ENCODE measurements at regions not wholly inside any gene's neighbourhood (a gene's known extent, or its start where the extent isn't known, plus 50 kb on each side); places are given as distances from the start of the nearest gene placed in this dataset.

DNA sequence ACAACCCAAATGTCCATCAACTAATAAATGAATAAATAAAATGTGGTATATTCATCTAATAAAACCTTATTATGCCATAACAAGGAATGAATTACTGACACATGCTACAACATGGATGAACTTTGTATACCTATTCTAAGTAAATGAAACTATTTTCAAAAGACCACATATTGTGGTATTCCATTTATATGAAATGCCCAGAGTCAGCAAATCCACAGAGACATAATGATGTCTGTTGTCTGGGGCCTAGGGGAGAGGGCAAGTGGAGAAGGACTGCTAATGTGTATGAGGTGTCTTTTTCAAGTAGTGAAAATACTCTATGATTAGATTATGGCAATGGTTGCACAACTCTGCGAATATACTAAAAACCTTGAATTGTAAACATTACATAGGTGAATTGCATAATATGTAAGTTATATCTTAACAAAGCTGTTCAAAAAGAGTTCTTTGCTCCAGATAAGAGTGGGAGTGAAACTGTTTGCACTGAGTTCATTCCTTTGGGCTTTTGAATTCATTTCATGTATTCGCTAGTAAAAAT lies 464.2 kb downstream of the NUF2 start:
- DNase-seq (ENCODE audit: low read depth in 4 of 4, low spot score in 3 of 4) = no peak

DNA sequence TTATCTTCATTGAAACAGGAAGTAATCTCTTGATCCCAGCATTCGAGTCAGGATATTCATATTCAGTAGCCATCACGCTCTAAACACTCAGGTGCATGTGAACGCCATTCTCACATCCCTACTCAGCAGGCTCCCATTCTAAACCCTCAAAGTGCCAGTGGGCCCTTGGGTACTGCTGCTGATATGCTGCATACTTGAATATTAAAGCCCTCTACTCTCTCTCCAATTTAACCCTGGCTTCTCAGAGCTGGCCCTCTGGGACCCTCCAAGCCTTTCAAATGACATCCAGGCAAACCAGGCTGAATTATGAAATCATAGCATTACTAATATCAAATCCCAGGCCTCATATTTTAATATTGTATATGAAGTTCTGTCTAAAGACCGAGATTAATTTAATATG lies 468.2 kb downstream of the NUF2 start:
- no peak for DNase-seq (ENCODE audit: low read depth in 4 of 4, low spot score in 3 of 4)

DNA sequence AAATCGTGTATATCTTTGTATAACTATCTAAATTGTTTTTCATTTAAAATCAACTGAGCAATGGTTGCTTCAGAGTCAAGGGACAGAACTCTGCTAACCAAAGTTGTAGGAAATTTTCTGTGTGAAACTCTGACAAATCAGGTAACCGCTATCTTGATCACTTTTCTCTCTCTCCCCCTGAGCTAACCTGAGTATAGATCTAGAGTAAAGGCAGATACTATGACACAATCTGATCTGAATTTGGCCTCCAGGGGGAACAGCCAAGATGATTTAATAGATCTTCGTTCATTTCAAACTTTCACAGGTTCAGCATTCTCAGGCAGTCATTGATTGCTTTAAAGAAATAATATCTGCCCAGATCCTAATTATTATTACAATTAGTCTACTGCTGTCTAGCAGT lies 472.8 kb downstream of the NUF2 start:
- no peak for DNase-seq (ENCODE audit: low read depth in 4 of 4, low spot score in 3 of 4)

DNA sequence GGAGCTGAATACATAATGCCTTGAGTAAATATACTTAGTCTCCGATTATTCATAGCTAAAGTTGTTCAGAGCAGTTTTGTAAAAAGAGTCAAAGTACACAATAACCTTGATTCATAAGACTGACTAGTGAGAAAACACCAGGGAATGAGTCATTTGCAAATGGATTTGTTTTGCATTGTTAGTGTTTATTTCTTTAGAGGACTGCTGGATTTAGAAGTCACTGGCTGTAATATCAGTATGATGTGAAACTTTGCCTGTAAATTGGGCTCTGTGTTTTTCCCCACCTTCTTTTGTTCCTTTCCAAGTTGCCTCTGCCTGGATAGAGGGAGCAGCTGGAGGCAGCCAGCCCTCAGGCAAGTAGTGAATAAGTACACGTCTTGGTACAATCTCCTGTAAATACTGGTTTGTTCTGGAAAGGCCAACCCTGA lies 474.7 kb downstream of the NUF2 start:
- DNase-seq (ENCODE audit: low read depth in 4 of 4, low spot score in 3 of 4) = no peak

DNA sequence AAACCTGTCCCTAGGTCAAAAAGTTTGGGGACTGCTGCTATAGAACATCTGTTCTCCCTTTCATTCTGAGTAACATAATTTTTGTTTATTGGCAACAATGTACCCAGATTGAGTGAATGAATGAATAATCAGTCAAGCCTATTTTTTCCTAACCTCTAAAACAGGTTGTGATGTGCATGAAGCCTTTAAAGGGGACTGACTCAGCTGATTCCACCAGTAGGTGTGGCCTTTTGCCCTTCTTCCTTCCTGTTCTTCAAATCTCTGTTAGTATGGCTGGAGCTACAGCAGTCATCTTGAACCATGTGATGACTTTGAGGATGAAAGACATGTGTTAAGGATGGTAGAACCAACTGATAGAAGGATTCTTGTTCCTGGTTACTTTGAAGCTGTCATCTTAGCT lies 476.1 kb downstream of the NUF2 start:
- no peak for DNase-seq (ENCODE audit: low read depth in 4 of 4, low spot score in 3 of 4)

DNA sequence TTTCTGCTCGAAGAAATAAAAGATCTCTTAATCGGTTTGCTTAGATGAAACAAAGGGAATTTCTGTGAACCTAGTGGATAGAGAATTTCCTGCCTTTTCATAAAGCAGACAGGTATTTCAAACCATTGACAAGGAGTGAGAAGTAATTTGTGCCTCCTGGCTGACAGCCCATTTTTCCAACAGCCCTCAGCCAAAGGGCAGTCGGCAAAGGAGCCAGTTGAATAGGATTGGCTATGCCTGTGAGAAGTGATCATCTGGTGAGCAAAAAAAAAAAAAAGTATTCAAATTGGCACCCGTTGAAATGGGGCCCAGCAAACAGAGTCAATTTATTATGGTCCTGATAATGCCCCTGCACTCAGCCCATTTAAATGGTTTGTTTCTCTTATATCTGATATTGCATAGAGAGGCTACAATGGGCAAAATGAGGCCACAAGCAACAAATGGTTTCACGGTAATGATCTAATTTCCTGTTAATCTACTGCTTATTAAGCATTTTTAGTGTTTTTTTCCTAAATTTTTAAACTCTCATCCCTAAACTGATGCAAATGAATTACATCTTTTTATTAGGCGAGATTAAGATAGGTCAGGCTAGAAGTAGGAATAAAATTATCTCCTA lies 477.5 kb downstream of the NUF2 start:
- no peak for DNase-seq (ENCODE audit: low read depth in 4 of 4, low spot score in 3 of 4)

DNA sequence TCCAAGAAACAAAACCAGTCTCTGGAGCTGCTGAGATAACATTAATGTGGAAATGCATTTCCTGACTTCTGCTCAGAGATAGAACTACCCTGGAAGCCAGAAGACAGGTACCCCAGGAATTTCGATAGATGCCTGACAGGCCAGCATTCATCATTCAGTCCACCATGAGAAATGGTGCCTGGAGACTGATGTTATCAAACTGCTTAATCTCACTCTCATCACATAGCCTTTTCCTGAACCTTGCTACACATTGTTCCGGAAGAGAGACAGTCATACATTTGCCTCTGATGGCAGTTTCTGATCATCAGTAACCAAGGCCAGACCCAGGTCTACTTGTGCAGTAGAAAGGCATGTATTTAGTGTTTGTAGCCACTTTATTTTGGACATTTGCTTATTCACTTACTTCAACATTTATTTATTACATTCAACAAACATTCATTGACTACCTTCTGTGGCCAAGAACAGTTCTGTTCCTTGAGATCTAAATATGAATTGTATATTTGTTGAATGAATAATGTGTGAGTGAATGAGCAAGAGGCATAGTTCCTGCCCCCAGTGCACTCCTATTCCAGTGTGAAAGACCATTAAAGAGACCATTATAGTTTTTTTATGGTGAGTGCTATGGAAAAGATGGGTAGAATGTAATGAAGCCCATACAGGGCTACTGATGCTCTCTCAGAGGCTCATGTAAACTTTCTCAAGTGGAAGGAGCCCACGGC lies 485.7 kb downstream of the NUF2 start:
- DNase-seq (ENCODE audit: low read depth in 4 of 4, low spot score in 3 of 4) = no peak

DNA sequence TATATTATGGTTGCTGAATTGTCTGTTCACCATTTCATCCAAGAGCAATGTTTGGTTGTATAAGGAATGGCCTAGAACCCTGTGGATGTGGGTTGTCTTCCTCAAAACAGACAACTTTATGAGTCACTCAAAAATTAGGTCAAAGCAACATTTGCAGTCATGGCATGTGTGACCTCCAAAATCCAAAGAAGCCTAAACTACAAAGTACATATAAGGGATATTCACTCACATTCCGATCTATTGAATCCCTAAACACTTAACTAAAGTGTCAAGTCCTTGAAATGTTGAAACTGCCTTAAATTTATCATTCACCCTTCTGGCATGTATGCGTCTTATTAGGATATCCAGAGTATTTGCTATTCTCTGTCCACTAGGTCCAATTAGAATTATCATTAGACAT lies 491.5 kb downstream of the NUF2 start:
- no peak for DNase-seq (ENCODE audit: low read depth in 4 of 4, low spot score in 3 of 4)

DNA sequence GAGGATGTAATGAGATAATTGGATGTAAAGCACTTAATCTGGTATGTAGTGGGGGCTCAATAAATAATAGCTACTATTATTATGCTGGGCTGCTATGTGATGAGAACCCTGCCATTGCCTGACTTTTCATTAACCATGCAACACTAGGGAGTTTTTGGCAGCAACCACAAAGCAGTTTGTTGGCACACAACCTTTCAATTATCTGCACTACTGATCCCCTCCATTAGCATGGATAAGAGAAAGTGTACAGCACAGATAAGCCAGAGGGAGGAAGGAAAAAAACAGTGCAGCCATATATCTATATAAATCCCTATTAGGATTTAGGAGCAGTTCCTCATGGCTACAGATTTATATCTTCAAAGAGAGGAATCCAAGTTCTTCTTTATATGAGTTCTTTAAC lies 498.5 kb downstream of the NUF2 start:
- no peak for DNase-seq (ENCODE audit: low read depth in 4 of 4, low spot score in 3 of 4)

DNA sequence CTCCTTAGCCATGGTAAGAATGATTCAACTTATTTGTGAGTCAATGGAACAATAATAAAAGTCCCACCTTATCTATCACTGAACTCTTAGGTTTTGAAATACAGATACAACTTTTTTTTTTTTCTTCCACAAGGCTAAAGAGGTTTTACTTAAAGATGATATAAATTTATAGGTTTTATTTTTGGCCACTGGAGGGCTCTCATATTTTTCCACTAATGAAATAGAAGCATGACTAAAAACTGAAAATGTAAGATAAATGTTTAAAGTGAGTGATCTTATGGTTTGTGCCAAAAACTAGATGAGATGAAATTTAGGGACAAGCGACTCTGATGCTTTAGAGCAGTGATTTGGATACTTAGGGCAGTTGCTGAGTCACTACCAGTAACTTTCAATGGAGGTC lies 499.0 kb downstream of the NUF2 start:
- DNase-seq (ENCODE audit: low read depth in 4 of 4, low spot score in 3 of 4) = no peak

DNA sequence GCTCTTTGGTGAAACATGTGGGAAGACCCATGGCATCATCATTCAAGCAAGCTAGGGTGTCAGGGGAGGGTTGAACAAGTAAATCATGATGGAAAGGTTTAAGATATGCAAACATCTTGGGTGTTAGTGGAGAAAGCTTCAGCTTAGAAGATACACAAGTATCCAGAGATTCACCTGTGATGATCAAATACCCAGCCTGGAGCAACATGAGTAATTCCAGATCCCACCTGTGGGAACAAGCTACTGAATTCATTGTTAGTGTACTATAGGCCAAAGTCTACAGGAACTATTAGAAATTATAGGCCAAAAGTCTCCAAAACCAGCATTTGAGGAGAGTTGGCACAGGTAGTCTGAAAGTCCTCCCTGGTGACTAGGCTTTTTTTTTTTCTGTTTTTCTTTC lies 499.9 kb downstream of the NUF2 start:
- DNase-seq (ENCODE audit: low read depth in 4 of 4, low spot score in 3 of 4) = no peak

DNA sequence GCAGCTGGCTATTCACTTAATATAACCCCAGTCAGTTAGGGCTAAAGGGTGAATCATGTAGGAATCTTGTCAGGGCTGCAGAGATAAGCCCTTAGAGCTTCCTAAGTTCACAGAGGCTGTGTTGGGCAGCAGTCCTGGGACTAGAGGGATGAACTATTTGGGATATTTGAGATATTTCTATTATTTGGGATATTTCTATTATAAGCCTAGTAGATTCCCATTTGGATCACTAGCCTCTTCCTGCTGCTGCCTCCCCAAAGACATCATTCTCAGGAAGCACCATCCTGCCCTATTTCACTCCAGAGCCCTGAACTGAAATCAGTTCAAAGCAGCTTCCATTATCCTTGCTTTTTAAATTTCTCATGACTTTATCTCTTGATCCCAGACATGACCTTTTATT lies 501.3 kb downstream of the NUF2 start:
- no peak for DNase-seq (ENCODE audit: low read depth in 4 of 4, low spot score in 3 of 4)

DNA sequence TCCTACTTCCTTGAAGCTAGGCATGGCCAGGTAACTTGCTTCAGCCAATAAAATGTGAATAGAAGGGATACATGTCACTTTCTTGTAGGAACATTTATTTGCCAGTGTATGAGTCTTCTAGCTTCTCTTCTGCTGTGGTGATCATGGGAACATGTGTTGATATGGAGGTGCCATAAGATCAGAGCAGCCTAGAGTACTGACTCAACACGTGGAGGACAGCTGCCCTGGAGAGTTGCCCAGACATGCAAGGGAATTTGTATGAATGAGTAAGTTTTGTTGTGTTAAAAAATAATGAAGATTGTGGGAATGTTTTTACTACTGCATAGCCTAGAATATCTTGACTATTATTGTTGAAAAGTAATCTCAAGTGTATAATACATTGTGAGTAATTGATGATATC lies 502.3 kb downstream of the NUF2 start:
- no peak for DNase-seq (ENCODE audit: low read depth in 4 of 4, low spot score in 3 of 4)

DNA sequence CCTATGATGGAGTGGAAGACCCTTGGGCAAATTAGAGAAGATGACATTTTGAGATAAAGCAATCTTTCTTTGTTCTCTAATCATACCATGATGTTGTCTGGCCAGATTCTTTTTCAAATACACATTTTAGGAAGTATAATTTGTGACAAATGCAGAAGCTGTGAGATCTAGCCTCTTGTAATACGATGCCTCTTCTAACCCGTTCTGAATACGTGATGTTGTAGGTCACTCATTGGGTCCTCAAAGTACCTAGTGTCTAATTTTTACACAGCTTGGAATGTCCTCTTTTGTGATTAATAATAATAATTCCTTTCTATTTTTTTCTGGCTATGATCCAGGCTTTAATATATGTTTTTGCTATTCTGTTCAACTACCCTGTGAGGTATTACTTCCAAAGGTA lies 502.7 kb downstream of the NUF2 start:
- DNase-seq (ENCODE audit: low read depth in 4 of 4, low spot score in 3 of 4) = no peak

DNA sequence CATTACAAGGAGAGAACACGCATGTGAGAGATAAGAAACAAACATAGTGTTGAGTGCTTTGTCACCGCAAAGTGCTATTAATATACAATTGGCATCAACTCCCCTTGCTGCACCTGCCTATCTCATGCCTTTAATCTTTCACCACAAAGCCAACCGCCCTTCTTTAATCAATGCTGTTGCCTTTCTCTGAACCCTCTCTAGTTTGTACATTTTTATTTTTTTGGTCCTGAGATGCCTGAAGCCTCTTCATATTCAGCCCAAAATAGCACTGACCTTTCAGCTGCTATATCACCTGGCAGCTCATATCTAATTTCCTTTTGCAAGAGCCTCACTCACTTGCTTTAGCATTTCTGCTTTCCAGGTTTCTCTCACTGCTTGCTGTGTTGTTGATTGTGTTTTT lies 504.7 kb downstream of the NUF2 start:
- no peak for DNase-seq (ENCODE audit: low read depth in 4 of 4, low spot score in 3 of 4)

DNA sequence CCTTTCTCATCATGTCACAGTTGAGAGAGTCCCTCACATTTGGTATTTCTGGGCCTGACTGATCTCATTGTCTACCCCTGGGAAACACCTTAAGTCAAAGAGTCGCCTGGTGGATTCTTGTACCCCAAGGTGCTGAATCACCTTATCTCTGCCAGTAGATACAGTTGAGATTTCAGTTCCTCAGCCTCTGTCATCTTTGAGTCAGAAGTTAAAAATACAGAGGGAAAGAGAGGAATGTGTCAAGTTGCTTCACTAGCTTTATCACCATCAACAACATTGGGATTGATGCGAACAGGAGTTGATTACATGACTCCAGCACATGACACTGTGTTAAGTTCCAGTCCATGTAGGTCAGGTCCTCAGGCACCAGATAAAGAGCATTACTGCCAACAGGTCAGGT lies 513.0 kb downstream of the NUF2 start:
- DNase-seq (ENCODE audit: low read depth in 4 of 4, low spot score in 3 of 4) = no peak

DNA sequence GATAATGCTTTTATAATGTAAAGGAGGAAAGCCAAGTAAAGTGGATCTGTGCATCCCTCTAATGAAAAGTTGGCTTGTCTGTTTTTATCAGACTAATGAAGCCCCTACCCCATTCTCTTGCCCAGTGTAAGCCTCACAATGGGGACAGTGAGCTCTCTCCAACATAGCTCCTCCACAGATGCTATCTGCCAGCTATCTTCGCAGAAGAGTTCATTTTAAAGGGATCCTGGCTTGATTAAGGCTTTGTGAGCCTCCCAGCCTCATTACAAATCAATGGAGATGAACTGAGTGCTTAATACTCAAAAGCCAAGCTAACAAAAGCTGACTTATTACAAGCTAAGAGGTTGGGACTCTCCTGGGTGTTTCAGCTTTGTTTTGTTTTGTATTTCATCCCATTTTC lies 514.7 kb downstream of the NUF2 start:
- no peak for DNase-seq (ENCODE audit: low read depth in 4 of 4, low spot score in 3 of 4)

DNA sequence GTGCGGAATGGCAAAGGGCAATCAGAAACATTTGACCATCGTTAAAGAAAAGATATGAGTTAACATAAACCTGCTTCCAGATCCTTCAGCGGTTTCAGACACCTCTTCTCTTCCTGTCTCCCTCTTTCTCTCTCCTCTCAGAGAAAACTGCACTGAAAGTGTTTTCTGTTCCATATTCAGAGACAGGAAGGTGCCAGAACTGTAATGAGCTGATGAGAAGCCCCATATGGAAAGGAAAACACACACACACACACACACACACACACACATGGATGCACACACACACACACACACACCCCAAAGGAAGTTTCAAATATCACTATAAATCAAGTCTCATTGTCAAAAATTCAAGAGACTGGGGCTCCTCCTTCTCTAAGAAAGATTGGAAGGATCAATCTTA lies 515.5 kb downstream of the NUF2 start:
- DNase-seq (ENCODE audit: low read depth in 4 of 4, low spot score in 3 of 4) = no peak

DNA sequence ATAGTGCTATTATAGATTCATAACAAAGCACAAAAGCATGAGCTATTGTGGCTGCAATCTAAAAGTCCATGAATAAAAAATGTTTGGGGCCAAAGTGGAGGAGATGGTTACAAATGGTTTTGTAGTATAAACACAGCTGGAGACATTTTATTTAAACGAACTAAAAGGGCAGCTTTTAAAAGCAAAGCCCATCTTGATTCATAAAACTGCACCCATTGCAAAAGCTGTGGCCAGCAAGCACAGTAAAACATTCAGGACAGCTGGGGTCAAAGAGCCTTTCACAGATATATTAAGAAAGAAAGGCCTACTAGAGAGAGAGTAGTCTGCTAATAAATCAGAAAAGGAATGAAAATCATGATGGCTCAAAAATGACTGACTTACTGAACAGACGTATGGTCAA lies 520.8 kb downstream of the NUF2 start:
- no peak for DNase-seq (ENCODE audit: low read depth in 4 of 4, low spot score in 3 of 4)

DNA sequence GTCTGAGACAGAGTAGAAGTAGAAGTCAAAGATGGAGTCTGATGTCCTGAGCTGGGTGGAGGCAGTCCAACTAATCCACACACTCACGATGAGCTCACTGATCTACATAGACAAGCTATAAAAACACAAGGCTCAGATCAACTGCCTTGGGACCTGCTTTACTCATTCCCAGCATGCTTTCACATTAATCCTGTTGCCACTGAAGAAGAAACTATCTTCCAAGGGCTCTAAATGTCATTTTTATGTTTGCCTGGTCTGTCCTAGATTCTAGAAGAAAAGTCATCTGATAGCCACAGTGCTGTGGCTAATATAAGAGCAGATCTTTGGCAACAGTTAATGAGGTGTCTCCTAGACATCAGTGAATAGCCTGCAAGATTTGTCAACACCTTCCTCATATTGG lies 522.7 kb downstream of the NUF2 start:
- no peak for DNase-seq (ENCODE audit: low read depth in 4 of 4, low spot score in 3 of 4)

DNA sequence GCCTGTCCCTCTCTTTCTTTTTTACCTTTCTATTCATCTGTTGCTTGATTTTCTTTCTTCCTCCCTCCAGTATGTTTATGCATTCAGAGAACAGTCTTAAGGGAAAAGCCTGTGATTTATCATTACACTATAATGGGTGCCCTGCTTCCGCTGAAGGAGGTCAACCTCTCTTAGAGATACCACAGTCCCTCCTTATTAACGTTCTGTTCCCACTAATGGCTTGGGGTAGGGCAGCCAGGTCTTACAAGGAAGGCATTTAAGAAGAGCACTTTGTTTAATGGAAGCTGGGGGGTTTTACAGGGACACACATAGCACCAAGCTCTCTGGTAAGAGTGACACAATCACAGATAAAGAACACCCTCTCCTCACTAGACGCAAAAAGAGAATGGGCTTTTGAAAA lies 523.5 kb downstream of the NUF2 start:
- DNase-seq (ENCODE audit: low read depth in 4 of 4, low spot score in 3 of 4) = no peak

DNA sequence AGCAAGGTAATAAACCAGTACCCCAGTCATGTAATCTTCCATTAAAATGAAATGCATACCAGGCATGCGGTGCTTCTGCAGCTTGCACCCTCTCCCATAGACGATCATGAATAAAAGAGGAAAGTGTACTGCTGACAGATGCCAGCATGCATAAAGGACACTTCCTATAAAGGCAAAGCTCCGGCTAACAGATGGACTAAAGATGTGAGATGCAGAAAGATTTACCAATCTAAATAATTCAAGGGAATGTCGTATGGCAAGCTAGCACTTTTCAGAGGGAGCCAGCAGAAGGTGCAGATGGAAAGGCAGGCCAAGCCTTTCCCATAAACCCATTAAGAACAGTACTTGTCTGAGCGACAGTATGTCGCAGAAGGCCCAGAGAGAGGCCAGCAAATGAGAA lies 542.0 kb downstream of the NUF2 start:
- DNase-seq (ENCODE audit: low read depth in 4 of 4, low spot score in 3 of 4) = no peak

DNA sequence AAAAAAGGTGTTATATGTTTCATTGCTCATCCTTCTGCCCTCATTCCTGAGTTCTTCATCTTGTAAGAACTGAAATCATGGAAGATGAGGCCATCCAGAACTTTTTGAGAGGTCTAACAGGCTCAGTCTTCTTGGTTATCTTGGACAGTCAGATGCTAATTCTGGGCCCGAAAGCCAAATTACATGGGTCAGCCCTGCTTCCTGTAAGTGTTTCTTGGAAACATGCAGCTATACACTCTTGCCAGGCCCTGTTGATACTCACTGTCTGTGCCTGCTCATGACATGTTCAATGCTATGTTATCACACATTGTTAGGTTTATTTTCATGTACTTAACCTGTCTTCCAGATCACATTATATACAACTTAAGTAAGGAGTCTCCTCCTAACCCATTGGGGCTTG lies 542.5 kb downstream of the NUF2 start:
- no peak for DNase-seq (ENCODE audit: low read depth in 4 of 4, low spot score in 3 of 4)
